Naive thymus-derived CD8-positive, alpha-beta T cell (primary cell): ENCODE measurements at regions not wholly inside any gene's neighbourhood (a gene's known extent, or its start where the extent isn't known, plus 50 kb on each side); places are given as distances from the start of the nearest gene placed in this dataset.

Experiments used
- ATAC-seq, 2 donors: fragments of 150-1000 bp; cut with Tn5 transposase in 1 of 2; sonication (Bioruptor Pico), chemical (Tn5 transposase) in 1 of 2; 1 replicate in 1 of 2; 2 replicates in 1 of 2; pipeline ENCODE4 v1.10.0; 2021; ENCODE audit warnings: mild to moderate bottlenecking in 2 of 2, moderate library complexity in 2 of 2
- POLR2A ChIA-PET: fragments of 350-600 bp; sonication (Branson Sonifier 250); formaldehyde crosslinking; loops from one replicate; lab custom pipeline; 2021; ENCODE audit warnings: antibody characterized with exemption; lab: Charles Lee
- DNase-seq, 10 donors: peaks; one replicate each; pipeline versions ENCODE4 v3.0.0 to v3.0.0-alpha.2; 2020 to 2022
- H3K27ac Mint-ChIP-seq, 10 donors: one replicate each; pipeline ENCODE4 v1.8.0; 2020 to 2022; ENCODE audit warnings: mild to moderate bottlenecking in 10 of 10, mixed read lengths in 10 of 10, moderate library complexity in 4 of 10, inconsistent platforms in 1 of 10
- H3K27me3 Mint-ChIP-seq, 5 donors: one replicate each; pipeline ENCODE4 v1.8.0; 2021 to 2022; ENCODE audit warnings: mixed read lengths in 5 of 5
- H3K36me3 Mint-ChIP-seq, 3 donors: one replicate each; pipeline ENCODE4 v1.8.0; 2020 to 2022; ENCODE audit warnings: mixed read lengths in 3 of 3, mild to moderate bottlenecking in 2 of 3, inconsistent platforms in 1 of 3
- H3K4me1 Mint-ChIP-seq, 4 donors: one replicate each; pipeline ENCODE4 v1.8.0; 2021 to 2022; ENCODE audit warnings: mixed read lengths in 4 of 4
- H3K4me3 Mint-ChIP-seq, 10 donors: one replicate each; pipeline ENCODE4 v1.8.0; 2020 to 2022; ENCODE audit warnings: mild to moderate bottlenecking in 10 of 10, mixed read lengths in 10 of 10, moderate library complexity in 6 of 10, inconsistent platforms in 1 of 10
- H3K9me3 Mint-ChIP-seq, 9 donors: one replicate each; pipeline ENCODE4 v1.8.0; 2020 to 2022; ENCODE audit warnings: mixed read lengths in 9 of 9, mild to moderate bottlenecking in 3 of 9, inconsistent platforms in 1 of 9, moderate library complexity in 1 of 9

DNA sequence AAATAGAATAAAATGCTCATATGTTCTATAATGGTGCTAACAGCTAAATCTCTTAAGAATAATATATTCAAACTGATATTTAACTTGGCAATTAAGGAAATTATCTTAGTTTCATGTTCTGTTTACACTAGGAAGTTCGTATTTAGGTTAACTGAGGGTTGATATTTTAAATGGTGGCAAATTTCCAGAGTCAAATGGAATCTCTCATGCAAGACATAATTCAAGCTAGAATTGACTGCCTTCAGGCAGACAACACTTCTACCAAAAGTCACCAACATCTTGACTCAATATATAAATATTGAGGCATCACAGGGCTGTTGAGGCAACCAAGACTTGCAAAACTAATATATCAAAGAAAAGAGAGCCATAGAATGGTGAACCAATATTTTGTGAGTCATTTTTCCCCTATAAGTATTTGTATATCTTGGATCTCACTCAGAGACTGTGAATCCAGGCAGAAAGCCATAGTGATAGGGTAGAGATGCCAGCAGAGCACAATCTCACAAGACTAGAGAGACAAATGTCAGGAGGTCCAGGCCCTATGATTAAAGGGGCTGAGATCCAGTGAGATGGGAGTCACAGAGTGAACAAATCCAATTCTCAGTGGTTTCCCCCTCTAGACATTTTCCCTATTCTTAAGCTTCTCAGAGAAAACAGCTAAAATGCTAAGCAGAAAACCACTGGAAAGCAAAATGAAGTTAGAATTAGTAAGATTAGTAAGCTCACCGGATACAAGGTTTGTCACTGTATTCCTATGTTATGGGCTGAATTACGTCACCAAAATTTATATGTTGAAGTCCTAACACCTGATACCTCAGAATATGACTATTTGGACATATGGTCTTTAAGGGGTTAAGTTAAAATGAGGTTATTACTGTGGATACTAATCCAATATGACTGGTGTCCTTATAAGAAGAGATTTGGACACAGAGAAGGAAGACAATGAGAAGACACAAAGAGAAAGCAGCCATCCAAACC is 358.2 kb upstream of the UBE2E3 start:
- no peak for ATAC-seq
- H3K4me1 Mint-ChIP-seq = no peaks in the 10 kb centered on the region
- peaks cover 0 to 4% (median 0%) of the 10 kb centered on the region in 3 donors for H3K36me3 Mint-ChIP-seq
- DNase-seq = no peak
- no peak overlapping the region for H3K4me3 Mint-ChIP-seq
- no peak overlapping the region for H3K27ac Mint-ChIP-seq
- POLR2A ChIA-PET = no interaction called here
- H3K9me3 Mint-ChIP-seq = peaks cover 0 to 6% (median 2%) of the 10 kb centered on the region in 9 donors
- H3K27me3 Mint-ChIP-seq = peaks cover 0 to 8% (median 0%) of the 10 kb centered on the region in 5 donors

DNA sequence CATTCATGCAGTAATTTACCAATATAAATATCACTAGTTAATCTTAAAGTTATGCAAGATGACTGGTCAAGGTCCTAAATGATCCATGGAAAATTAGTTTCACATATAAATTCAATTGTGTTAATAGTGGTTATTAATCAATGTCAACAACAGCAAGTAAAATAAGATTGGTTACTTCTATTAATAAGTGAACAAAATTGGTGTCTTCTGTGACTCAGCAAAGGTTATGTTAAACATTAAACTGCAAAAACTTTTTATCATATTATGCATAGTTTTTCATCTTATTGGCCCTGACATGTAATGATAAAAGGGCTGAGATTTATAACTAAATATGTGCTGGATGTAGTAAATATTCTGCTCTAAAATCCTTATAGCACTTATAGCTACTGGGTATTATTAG is 359.0 kb upstream of the UBE2E3 start:
- Mint-ChIP-seq H3K27ac (no peak overlapping the region), H3K36me3 (peaks cover 0 to 4% (median 0%) of the 10 kb centered on the region in 3 donors), H3K4me1 (no peaks in the 10 kb centered on the region), H3K4me3 (no peak overlapping the region), H3K9me3 (peaks cover 0 to 6% (median 2%) of the 10 kb centered on the region in 9 donors), H3K27me3 (peaks cover 0 to 14% (median 6%) of the 10 kb centered on the region in 5 donors)
- POLR2A ChIA-PET = no interaction called here
- ATAC-seq = no peak
- no peak for DNase-seq

DNA sequence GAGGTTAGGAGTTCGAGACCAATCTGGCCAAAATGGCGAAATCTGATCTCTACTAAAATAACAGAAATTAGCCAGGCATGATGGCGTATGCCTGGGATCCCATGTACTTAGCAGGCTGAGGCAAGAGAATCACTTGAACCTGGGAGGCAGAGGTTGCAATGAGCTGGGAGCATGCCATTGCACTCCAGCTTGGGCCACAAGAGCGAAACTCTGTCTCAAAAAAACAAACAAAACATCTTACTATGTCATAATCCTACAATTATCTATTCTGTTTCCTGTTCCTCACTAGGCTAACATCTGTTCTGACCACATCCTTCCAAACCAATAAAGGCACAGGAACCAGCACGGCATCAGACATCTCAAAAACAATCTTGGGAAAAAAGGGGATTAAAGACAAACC is 361.8 kb upstream of the UBE2E3 start:
- Mint-ChIP-seq H3K27me3 (peaks cover 0 to 17% (median 6%) of the 10 kb centered on the region in 5 donors), H3K4me3 (no peak overlapping the region), H3K36me3 (peaks cover 0 to 4% (median 0%) of the 10 kb centered on the region in 3 donors), H3K9me3 (peaks cover 0 to 6% (median 2%) of the 10 kb centered on the region in 9 donors), H3K27ac (no peak overlapping the region), H3K4me1 (no peaks in the 10 kb centered on the region)
- ATAC-seq (no peak), DNase-seq (no peak)
- POLR2A ChIA-PET = no interaction called here

DNA sequence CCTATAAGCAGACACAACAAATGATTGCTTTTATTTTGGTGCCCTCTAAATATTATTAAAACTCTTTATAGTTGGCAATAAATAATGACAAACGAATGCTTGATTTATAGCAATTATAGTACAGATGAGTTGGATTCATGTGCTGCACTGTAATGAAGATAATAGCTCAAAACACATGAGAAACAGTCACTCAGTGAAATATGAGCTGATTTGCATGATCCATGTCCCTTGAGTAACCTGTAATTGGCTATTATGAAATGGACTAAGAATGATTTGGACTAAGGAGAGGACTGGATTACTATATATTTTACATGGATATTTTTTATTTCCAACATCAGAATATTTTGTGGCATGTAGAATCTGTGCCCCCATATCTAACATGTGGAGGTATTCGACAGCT is 365.6 kb upstream of the UBE2E3 start:
- ATAC-seq = no peak
- Mint-ChIP-seq H3K36me3 (no peaks in the 10 kb centered on the region), H3K4me1 (no peaks in the 10 kb centered on the region), H3K4me3 (no peak overlapping the region), H3K9me3 (peaks cover 0 to 1% (median 0%) of the 10 kb centered on the region in 9 donors), H3K27ac (no peak overlapping the region), H3K27me3 (peaks cover 0 to 17% (median 6%) of the 10 kb centered on the region in 5 donors)
- POLR2A ChIA-PET = no interaction called here
- no peak for DNase-seq

DNA sequence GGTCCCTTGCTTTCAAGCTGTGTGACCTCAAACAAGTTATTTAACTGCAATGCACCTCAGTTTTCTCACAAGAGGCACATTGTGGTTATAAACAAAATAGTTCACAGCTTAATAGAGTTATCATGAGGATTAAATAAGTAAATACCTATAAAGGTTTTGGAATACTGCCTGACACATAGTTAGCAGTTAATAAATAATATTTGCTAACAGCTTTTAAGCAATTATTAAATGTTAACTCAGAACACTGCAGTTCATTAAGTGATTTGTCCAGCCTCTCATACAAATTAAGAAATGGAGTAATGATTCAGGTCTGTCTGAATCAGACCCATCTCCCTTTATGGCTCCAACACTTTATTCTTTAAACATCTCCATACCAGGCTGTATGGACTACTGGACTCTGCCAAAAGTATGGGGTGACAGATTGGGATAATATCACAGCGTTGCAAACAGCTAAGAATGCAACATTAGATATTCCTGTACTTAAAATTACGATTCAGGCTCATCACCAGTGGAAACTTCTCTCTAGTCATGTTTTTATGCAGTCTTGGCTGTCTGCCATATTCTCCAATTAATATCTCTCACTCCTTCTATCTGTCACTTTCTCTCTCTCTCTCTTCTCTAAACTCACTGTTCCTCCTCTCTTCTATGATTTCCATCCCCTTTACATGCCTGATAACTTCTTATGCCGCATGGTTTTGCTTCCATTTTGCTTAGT is 370.6 kb upstream of the UBE2E3 start:
- Mint-ChIP-seq H3K4me3 (no peak overlapping the region), H3K27ac (peak overlapping the region in 1 of 10 donors; percentile 21), H3K4me1 (no peaks in the 10 kb centered on the region), H3K9me3 (peaks cover 0 to 1% (median 0%) of the 10 kb centered on the region in 9 donors), H3K36me3 (no peaks in the 10 kb centered on the region), H3K27me3 (no peaks in the 10 kb centered on the region)
- ATAC-seq = no peak
- POLR2A ChIA-PET = no interaction called here
- no peak for DNase-seq

DNA sequence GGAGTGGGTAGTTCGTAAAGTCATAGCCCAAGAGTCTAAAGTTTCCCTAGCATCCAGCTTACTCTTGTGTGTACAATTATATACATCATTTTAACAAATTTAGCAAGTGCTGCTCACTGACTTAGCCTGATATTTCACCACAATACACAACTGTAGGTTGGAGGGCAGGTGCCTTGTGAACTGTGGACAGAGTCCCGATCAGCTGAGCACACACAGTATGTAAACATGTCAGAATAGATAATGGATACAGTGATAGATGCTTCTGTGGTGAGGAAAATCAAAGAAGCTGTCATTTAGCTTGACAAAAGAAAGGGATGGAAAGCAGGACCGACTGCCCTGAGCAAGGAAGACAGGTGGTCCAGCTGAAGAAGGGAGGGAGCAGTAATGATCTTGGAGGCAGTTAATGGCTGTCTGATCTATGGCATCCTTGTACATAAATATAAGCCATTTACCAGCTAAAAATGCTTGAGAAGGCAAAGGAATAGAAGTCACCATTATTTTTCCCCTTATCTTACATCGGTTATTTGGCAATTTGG is 372.8 kb upstream of the UBE2E3 start:
- Mint-ChIP-seq H3K4me1 (no peaks in the 10 kb centered on the region), H3K27ac (no peak overlapping the region), H3K27me3 (no peaks in the 10 kb centered on the region), H3K9me3 (peaks cover 0 to 1% (median 0%) of the 10 kb centered on the region in 9 donors), H3K4me3 (no peak overlapping the region), H3K36me3 (no peaks in the 10 kb centered on the region)
- no peak for ATAC-seq
- DNase-seq = no peak
- POLR2A ChIA-PET = no interaction called here

DNA sequence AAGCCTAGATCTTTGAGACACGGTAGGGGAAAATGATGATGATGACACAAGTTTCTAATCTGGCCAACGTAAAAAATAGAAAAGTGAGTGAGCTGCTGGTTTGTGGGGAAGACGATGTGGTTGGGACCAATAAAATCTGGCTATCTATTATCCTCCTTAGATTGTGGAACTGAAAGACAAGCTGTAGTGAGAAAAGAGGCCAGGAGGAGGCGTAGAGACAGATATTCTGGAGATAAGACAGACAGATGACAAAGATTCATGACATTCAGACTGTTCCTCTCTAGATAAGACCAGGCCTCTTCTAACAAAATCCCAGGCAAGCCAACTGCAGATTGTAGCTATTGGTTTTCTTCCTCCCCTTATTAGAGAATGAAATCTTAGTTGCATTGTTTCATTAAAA is 376.3 kb upstream of the UBE2E3 start:
- Mint-ChIP-seq H3K9me3 (no peaks in the 10 kb centered on the region), H3K27ac (no peak overlapping the region), H3K36me3 (no peaks in the 10 kb centered on the region), H3K27me3 (no peaks in the 10 kb centered on the region), H3K4me3 (no peak overlapping the region), H3K4me1 (no peaks in the 10 kb centered on the region)
- ATAC-seq = no peak
- POLR2A ChIA-PET = no interaction called here
- peak in 1 of 10 donors; percentile 2 for DNase-seq

DNA sequence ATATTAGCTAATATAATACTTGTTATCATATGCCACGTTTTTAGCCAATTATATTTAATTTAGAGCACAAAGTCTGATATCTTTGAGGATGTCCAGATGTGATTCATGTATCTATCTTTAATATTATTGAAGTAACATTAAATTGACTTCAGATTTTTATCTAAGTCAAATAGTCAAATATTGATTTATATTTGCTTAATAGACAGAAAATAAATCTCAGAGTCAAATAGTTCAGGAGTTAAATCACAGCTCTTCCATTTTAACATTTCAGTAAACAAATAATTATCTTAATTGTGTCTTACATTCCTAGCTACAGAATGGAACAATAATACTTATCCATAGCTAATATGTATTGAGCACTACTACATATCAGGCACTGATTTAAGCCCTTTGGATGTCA is 379.4 kb upstream of the UBE2E3 start:
- H3K36me3 Mint-ChIP-seq = no peaks in the 10 kb centered on the region
- H3K27me3 Mint-ChIP-seq = peaks cover 0 to 3% (median 0%) of the 10 kb centered on the region in 5 donors
- ATAC-seq = no peak
- H3K4me3 Mint-ChIP-seq = no peak overlapping the region
- no peak for DNase-seq
- POLR2A ChIA-PET = no interaction called here
- H3K9me3 Mint-ChIP-seq = peaks cover 0 to 4% (median 0%) of the 10 kb centered on the region in 9 donors
- H3K4me1 Mint-ChIP-seq = no peaks in the 10 kb centered on the region
- no peak overlapping the region for H3K27ac Mint-ChIP-seq

DNA sequence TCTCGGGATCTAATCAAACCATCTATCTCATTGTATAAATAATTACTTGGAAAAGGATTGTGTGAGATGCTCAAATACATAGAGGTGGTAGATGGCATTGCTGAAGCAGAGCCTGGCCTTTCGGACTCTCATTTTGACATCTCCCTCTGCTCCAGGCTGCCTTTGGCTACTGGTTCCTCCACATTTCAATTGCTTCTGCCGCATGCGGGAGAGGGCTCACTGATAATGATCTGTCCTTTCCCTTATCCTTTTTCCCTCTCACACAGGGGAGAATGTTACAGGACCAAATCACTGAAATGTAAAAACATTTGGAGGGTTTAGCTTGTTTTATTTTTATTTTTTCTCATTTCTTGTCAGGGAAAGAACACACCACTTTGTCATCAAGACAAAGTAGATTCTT is 380.6 kb upstream of the UBE2E3 start:
- H3K9me3 Mint-ChIP-seq = peaks cover 0 to 4% (median 0%) of the 10 kb centered on the region in 9 donors
- DNase-seq (no peak), ATAC-seq (no peak)
- no peaks in the 10 kb centered on the region for H3K4me1 Mint-ChIP-seq
- no peak overlapping the region for H3K27ac Mint-ChIP-seq
- H3K4me3 Mint-ChIP-seq = no peak overlapping the region
- H3K27me3 Mint-ChIP-seq = peaks cover 0 to 4% (median 0%) of the 10 kb centered on the region in 5 donors
- POLR2A ChIA-PET = no interaction called here
- no peaks in the 10 kb centered on the region for H3K36me3 Mint-ChIP-seq

DNA sequence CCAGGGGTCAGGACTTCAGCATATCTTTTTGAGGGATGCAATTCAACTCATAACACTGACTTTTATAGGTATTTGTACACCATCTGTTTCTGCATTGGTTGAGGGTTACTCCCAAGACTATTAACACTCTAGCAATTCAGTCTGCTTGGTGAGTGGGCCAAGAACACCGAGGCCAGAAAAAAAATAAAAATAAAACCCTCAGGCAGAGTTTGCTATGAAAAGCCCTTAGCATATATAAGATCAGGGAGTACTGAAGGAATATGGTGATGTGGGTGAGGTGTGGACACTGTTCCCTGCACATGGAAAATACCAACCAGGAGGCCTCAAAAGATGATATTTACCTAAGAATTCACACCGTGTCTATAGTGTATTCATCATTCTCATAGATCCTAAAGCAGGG is 383.2 kb upstream of the UBE2E3 start:
- DNase-seq (no peak), ATAC-seq (no peak)
- POLR2A ChIA-PET = no interaction called here
- peaks cover 0 to 4% (median 0%) of the 10 kb centered on the region in 5 donors for H3K27me3 Mint-ChIP-seq
- peaks cover 0 to under 1% (median 0%) of the 10 kb centered on the region in 4 donors for H3K4me1 Mint-ChIP-seq
- H3K27ac Mint-ChIP-seq = no peak overlapping the region
- peaks cover 0 to 6% (median 3%) of the 10 kb centered on the region in 9 donors for H3K9me3 Mint-ChIP-seq
- no peak overlapping the region for H3K4me3 Mint-ChIP-seq
- no peaks in the 10 kb centered on the region for H3K36me3 Mint-ChIP-seq

DNA sequence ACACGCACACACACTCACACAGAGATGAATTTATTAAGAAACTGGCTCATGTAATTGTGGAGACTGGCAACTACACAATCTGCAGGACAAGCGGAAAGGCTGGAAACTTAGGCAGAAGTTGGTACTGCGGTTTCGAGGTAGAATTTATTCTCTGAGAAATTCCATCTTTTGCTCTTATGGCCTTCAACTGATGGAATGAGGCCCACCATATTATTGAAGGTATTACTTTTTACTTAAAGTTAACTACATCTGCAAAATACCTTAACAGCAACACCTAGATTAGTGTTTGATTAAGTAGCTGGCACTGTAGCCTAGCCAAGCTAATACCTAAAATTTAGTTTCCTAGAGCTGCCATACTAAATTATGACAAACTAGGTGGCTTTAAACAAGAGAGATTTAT is 384.0 kb upstream of the UBE2E3 start:
- Mint-ChIP-seq H3K27me3 (peaks cover 0 to 4% (median 0%) of the 10 kb centered on the region in 5 donors), H3K4me1 (peaks cover 0 to 4% (median 2%) of the 10 kb centered on the region in 4 donors), H3K36me3 (peaks cover 0 to 2% (median 0%) of the 10 kb centered on the region in 3 donors), H3K9me3 (peaks cover 0 to 8% (median 4%) of the 10 kb centered on the region in 9 donors), H3K27ac (no peak overlapping the region), H3K4me3 (no peak overlapping the region)
- DNase-seq (no peak), ATAC-seq (no peak)
- POLR2A ChIA-PET = no interaction called here

DNA sequence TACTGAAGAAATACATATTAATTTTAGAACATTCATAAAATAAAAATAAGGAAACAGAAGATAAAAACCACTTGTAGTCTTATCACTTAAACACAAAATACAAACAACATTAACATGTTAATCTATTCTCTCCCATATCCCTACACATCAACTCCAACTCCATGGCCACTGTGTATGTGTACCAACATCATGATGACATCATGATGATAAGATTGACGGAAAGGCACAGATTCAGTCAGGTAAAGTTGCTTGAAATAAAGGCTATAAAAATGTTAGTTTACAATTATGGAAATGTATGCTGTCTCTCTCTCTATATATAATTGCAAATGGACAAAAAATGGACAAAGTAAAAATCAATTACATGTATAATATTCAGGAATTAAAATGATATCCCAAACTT is 388.5 kb upstream of the UBE2E3 start:
- H3K4me3 Mint-ChIP-seq = no peak overlapping the region
- peaks cover 0 to 9% (median 0%) of the 10 kb centered on the region in 5 donors for H3K27me3 Mint-ChIP-seq
- H3K4me1 Mint-ChIP-seq = peaks cover 5 to 18% (median 9%) of the 10 kb centered on the region in 4 donors

More for the DNA sequence above, 388.5 kb upstream of the UBE2E3 start:
- no peak for ATAC-seq
- Mint-ChIP-seq H3K36me3 (peaks cover 0 to 16% (median 15%) of the 10 kb centered on the region in 3 donors), H3K27ac (no peak overlapping the region), H3K9me3 (peaks cover 0 to 49% (median 38%) of the 10 kb centered on the region in 9 donors)
- no peak for DNase-seq
- POLR2A ChIA-PET = no interaction called here
